ENCODE measurements at regions not wholly inside any gene's neighbourhood (a gene's known extent, or its start where the extent isn't known, plus 50 kb on each side); places are given as distances from the start of the nearest gene placed in this dataset.
"Not testable (repeated sequence)": the region's sequence is repeated elsewhere in the genome, so short reads cannot be mapped to it uniquely, and the experiment has no call there.

DNA sequence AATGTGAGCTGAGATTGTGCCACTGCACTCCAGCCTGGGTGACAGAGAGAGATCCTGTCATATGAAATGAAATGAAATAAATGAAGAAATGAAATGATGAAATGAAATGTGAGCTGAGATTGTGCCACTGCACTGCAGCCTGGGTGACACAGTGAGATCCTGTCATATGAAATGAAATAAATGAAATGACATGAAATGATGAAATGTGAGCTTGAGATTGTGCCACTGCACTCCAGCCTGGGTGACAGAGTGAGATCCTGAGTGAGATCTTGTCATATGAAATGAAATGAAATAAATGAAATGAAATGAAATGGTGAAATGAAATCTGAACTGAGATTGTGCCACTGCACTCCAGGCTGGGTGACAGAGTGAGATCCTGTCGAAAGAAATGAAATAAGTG, 58.2 kb upstream of the FAN1 start:
- DNase-seq, result not testable (repeated sequence)

Measured in NCI-H510A treated with DMSO at 0.1 percent for 48 hours (cell line).